Endothelial cell of umbilical vein (primary cell): ENCODE measurements at regions not wholly inside any gene's neighbourhood (a gene's known extent, or its start where the extent isn't known, plus 50 kb on each side); places are given as distances from the start of the nearest gene placed in this dataset.

Source experiments
- EZH2 ChIP-seq: IDR thresholded peaks from 2 replicates; pipeline ENCODE4 v1.6.1; 2012; ENCODE audit warnings: borderline replicate concordance, low read depth, mild to moderate bottlenecking, moderate library complexity, low read length, inconsistent platforms; ENCODE audit not compliant: severe bottlenecking
- JUN ChIP-seq: IDR thresholded peaks from 2 replicates; pipeline ENCODE4 v1.6.1; 2011; ENCODE audit warnings: borderline replicate concordance, low read depth; ENCODE audit not compliant: insufficient read length, insufficient read depth
- TF ChIP-seq, protein P1 (sequence below), 2 donors: IDR thresholded peaks; 1 replicate in 1 of 2; 2 replicates in 1 of 2; pipeline ENCODE4 v1.5.1; 2011; ENCODE audit warnings: low read length in 2 of 2, mild to moderate bottlenecking in 2 of 2, moderate library complexity in 2 of 2, control low read depth in 1 of 2, inconsistent platforms in 1 of 2, low read depth in 1 of 2; ENCODE audit not compliant: insufficient read depth in 1 of 2; ENCODE audit errors: extremely low read depth in 1 of 2

DNA sequence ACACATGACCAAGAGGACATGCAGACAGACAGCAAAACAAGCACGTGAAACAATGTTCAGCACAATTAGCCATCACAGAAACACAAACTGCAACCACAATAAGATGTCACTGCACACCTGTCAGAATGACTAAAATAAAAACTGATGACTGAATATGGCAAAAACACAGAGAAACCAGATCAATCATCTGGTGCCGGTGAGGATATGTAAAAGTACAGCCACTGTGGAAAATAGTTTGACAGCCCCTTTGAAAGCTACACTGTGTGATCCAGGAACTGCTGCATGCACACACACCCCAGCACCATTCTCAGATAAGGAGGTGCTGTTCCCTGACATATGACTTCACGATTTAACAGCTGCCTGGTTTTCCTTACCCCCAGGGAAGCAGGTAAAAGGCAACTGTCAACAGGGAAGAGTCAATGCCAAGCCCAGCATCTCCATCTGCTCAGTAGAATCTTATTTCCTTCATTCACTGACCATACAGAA, 238.1 kb upstream of the HSFY2 start:
- no peak for TF ChIP-seq EZH2
- TF ChIP-seq JUN = no peak
- TF ChIP-seq, protein P1, sequence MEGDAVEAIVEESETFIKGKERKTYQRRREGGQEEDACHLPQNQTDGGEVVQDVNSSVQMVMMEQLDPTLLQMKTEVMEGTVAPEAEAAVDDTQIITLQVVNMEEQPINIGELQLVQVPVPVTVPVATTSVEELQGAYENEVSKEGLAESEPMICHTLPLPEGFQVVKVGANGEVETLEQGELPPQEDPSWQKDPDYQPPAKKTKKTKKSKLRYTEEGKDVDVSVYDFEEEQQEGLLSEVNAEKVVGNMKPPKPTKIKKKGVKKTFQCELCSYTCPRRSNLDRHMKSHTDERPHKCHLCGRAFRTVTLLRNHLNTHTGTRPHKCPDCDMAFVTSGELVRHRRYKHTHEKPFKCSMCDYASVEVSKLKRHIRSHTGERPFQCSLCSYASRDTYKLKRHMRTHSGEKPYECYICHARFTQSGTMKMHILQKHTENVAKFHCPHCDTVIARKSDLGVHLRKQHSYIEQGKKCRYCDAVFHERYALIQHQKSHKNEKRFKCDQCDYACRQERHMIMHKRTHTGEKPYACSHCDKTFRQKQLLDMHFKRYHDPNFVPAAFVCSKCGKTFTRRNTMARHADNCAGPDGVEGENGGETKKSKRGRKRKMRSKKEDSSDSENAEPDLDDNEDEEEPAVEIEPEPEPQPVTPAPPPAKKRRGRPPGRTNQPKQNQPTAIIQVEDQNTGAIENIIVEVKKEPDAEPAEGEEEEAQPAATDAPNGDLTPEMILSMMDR (IDR thresholded peaks at IDR 0.05; ENCODE audit: extremely low read depth in 1 of 2, insufficient read depth in 1 of 2, low read depth in 1 of 2, low read length in 2 of 2) = no peak
